RWPE1 (cell line): ENCODE measurements at regions not wholly inside any gene's neighbourhood (a gene's known extent, or its start where the extent isn't known, plus 50 kb on each side); places are given as distances from the start of the nearest gene placed in this dataset.

Experiments used
- CTCF ChIA-PET: fragments of 350-600 bp; sonication (Branson Sonifier 250); formaldehyde crosslinking; extraction: SDS; loops from one replicate; lab custom pipeline; 2021; lab: Yijun Ruan, JAX
- POLR2A ChIA-PET: fragments of 400-600 bp; formaldehyde crosslinking; extraction: SDS; loops from one replicate; lab custom pipeline; 2020; ENCODE audit warnings: antibody characterized with exemption; ENCODE audit not compliant: low non-redundant PET; lab: Yijun Ruan, JAX
- DNase-seq: peaks from one replicate; pipeline ENCODE4 v3.0.0; 2012; ENCODE audit warnings: low spot score
- H3K27ac ChIP-seq: fragments of 450-650 bp; 2 replicates; pipeline ENCODE4 v1.5.1; 2017
- TF ChIP-seq, protein P1 (sequence below): fragments of 450-650 bp; conservative IDR thresholded peaks from 2 replicates; pipeline ENCODE4 v1.5.1; 2017; ENCODE audit warnings: low read depth, mild to moderate bottlenecking

DNA sequence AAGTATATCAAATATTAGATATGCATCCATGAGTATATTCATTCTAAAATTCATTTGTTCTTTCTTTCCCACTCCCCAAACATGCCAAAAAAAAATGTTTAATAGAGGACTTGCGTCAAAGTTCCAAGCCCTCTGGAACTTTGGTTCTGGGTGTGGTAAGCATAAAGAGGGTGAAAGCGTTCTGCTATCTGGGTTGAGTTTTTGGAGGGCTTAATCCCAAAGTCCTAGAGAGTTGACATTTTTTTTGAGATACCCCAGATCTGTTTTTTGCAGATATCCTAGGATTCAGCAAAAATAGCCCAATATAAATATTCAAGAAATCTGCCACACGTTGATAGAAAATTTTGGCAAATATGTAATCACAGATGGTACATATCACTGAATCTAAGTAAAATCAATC is 424.3 kb upstream of the CBLB start:
- POLR2A ChIA-PET = no interaction called here
- CTCF ChIA-PET = no interaction called here
- TF ChIP-seq, protein P1, sequence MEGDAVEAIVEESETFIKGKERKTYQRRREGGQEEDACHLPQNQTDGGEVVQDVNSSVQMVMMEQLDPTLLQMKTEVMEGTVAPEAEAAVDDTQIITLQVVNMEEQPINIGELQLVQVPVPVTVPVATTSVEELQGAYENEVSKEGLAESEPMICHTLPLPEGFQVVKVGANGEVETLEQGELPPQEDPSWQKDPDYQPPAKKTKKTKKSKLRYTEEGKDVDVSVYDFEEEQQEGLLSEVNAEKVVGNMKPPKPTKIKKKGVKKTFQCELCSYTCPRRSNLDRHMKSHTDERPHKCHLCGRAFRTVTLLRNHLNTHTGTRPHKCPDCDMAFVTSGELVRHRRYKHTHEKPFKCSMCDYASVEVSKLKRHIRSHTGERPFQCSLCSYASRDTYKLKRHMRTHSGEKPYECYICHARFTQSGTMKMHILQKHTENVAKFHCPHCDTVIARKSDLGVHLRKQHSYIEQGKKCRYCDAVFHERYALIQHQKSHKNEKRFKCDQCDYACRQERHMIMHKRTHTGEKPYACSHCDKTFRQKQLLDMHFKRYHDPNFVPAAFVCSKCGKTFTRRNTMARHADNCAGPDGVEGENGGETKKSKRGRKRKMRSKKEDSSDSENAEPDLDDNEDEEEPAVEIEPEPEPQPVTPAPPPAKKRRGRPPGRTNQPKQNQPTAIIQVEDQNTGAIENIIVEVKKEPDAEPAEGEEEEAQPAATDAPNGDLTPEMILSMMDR = no peak
- no peak for DNase-seq
- H3K27ac ChIP-seq = no peak overlapping the region

DNA sequence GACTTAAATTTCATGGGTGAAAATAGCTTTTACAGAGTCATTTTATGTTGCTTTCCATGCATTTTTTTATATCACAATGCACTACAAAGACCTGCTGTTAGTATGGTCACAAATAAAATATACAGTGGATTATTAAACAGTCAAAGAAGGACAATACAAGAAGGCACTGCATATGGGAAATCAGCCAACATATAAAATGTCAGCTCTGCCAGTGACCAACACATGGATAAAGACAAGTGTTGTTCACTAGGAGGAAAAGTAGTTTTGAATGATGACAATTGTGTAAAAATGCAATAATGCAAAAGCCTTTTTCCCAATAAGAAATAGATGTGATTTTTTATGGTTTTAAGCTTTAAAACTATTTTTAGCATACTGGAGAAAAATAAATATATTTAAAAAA is 425.3 kb upstream of the CBLB start:
- DNase-seq = no peak
- TF ChIP-seq, protein P1 = no peak
- POLR2A ChIA-PET = no interaction called here
- no peak overlapping the region for H3K27ac ChIP-seq
- CTCF ChIA-PET = no interaction called here

DNA sequence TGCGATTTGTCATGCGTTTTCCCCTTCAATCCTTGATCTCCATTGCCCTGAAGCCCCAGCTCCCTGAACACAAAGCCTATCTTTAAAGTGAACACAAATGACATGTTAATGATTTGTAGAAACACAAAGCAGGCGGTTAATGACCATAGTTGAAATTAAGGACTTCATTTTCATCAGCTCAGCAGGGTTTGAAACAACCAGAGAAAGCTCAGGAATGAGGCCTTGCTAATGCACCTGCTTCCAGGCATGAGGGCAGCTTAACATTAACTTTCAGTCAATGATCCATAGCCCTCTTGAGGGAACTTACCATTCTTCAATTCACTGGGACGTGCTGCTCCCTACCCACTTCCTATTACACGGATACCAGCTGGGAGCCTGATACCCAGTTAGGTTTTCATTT is 427.2 kb upstream of the CBLB start:
- no peak overlapping the region for H3K27ac ChIP-seq
- TF ChIP-seq, protein P1 = no peak
- ChIA-PET CTCF (no interaction called here), POLR2A (no interaction called here)
- no peak for DNase-seq

DNA sequence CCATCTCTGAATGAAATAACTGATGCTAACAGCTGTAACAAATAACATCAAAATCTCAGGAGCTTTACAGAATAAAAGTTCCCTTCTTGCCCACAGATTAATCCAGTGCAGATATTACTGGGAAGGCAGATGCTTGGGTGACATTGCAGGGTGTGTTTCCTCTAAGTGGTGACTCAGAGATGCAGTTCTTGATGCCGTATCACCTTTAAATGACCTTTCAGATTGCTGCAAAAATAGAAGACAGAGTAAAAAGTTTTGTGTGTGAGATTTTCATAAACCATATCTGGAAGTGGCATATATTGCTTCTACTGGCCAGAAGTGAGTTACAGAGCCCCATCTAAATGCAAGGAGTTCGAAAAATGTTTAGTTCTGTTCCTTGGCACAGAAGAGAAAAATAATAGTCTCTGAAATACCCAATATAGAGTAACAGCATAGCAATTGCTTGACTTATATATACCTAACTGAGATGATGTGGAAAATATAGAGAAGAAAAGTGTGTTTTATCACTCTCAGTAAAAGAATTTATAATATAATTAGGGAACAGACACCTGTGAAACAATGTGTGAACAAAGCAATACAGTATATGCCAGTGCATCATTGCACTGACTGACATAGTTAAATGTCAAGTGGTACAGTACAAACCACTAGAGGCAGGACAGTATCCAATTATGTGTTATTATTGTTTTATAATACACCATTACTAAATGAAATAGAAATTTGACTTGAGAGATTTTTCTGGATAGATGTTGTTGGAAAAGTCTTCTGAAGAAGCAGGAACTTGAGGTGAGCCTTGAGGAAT is 430.7 kb upstream of the CBLB start:
- ChIA-PET CTCF (no interaction called here), POLR2A (no interaction called here)
- peak; percentile 0 for DNase-seq
- TF ChIP-seq, protein P1 = no peak
- no peak overlapping the region for H3K27ac ChIP-seq

DNA sequence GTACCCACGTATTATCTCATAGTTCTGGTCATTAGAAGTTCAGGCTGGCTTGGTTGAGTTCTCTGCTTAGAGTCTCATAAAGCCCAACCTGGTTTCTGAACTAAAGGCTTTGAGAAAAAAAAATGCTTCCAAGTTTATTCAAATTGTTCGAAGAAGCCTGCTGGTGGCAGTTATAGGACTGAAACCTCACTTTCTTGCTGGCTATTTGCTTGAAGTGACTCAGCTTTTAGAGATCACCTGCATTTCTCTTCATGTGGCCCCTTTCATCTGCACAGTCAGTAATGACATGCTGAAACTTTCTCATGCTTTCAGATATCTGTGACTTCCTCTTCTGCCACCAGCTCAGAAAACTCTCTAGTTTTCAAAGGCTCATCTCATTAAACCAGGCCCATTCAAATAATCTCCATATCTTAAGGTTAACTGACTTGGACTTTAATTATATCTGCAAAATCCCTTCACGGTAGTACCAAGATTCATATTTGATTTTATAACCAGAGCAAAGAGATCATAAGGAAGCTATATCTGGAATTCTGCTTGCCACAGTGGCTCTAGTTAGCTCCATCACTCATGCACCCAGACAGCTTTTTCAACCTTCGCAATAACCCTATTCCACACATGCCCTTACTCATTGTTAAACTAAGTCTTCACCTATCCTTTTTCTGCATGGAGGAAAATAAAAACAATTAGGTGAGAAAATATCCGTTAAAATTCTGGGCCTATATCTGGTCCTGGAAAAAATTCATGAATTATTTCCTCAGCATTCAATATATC is 433.8 kb upstream of the CBLB start:
- ChIA-PET POLR2A (no interaction called here), CTCF (no interaction called here)
- TF ChIP-seq, protein P1 = no peak
- no peak overlapping the region for H3K27ac ChIP-seq
- DNase-seq = no peak

DNA sequence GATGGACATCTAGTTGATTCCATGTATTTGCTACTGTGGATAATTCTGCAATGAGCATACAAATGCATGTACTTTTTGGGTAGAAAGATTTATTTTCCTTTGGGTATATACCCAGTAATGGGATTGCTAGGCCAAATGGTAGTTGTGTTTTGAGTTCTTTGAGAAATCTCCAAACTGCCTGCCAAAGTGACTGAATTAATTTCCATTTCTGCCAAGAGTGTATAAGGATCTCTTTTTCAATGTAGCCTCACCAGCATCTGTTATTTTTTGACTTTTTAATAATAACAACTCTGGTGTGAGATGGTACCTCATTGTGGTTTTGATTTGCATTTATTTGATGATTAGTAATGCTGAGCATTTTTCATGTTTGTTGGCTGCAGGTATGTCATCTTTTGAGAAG is 435.0 kb upstream of the CBLB start:
- ChIA-PET POLR2A (no interaction called here), CTCF (no interaction called here)
- H3K27ac ChIP-seq = no peak overlapping the region
- no peak for DNase-seq
- TF ChIP-seq, protein P1 = no peak
